Fibroblast of skin of scalp (primary cell): ENCODE measurements at regions not wholly inside any gene's neighbourhood (a gene's known extent, or its start where the extent isn't known, plus 50 kb on each side); places are given as distances from the start of the nearest gene placed in this dataset.

Source experiments
- DNase-seq: peaks from one replicate; pipeline ENCODE4 v3.0.0-alpha.2; 2013

DNA sequence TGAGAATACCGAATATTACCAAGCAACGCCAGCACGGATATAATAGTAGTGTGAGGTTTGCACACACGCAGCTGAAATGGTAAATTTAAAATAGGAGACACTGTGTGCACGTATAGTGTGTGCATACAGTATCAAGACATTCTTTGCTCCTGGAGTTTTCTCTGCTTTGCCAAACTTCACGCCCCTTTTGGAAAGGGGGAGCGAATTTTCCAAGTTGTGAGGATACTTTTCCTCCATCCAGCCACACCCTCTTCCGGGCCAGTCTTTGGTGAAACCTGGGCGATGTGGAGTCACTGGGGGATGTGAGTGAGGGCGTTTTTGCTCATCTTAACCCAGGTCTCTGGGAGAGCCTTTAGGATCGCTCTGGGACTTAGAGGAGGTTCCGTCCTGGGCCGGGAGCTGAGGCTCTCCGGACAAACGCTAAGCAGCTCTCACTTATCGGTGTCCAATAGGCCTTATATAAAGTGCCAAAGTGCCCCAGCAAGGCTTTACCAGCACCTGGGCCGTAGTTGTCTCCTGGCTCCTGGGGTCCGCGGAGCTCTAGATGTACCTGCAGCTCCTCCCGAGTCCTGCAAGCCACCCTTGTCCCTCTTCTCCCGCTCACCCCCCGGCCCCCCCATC is 160.0 kb upstream of the MKI67 start:
- no peak for DNase-seq

DNA sequence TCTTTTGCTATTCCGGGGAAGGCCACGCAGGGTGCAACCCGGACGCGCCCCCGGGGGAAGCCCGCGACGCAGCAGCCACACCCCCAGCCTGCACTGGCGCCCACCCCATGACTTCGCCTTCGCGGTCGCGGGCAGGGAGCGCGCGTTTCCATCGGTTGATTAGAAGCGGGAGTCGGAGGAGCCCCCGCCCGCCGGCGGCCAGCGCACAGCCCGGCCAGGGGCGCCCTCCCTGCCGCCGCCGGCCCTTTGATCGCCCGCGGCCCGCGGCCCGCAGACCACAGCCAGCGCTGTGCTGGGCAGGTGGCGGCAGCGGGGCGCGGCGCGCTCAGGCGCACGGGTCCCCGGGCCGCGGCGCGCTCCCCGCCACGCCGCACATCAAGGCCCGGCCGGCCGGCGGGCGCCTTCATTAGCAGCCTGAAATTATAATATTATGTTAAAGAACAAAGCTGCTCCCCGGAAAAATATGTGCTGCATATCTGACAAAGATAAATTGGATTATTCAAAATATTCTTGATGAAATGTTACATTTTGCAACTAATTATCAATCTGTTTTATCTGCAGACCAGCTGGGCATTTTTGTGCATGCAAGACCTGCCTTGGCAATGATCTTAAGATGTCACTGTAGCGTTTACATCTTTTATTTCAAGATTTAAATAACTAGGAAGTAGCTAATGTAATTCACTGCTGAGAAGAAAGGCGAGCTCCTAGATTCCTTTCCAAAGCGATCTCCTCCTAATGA is 160.7 kb upstream of the MKI67 start:
- no peak for DNase-seq

DNA sequence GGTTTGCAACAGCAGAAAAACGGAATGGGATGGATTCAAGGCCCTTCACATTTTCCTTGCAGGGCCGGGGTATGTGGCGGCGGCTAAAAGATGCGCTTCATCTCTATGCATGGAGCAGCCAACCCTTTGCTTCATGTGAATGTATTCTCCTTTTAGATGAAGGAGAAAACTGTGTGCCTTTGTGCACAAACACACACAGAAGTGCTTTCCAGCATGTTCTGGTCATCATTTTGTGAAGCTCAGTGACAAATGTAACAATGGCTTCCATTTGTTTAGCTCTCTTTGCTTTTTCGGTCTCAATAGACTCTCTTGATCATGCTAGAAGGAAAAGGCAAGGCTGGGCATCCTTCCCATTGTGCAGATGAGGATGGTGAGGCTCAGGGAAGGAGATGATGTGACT is 161.7 kb upstream of the MKI67 start:
- DNase-seq, result no peak

DNA sequence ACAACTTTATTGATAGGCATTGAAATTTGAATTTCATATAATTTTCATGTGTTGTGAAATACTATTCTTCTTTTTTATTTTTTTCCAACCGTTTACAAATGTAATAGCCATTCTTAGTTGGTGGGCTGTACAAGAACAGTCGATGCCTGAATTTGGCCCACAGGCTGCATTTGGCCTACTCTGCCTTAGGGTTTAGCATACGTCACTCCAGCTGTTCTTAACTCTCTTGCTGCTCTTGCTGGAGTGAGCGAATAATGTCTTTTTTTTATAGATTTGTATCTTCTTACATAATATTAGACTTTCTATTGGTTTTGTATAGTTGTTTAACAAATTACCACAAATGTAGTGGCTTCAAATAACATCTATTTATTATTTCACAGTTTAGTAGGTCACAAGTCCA is 163.4 kb upstream of the MKI67 start:
- DNase-seq, result no peak

DNA sequence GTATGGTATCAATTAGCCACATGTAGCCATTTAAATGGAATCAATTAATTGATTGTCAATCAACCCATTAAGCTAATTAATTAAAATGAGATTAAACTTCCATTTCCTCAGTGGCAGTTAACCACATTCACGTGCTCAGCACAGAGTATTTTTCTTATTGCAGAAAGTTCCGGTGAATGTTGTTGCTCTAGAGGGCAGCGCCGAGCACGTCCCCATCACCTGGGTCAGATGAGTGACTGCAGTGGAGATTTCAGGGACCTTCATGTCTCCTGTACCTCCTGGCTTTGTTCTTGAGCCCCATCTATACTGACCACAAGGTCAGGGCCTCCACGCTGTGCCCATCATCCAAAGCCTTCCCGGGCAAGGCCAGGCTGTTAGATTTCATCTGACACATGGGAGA is 168.8 kb upstream of the MKI67 start:
- DNase-seq, result no peak

DNA sequence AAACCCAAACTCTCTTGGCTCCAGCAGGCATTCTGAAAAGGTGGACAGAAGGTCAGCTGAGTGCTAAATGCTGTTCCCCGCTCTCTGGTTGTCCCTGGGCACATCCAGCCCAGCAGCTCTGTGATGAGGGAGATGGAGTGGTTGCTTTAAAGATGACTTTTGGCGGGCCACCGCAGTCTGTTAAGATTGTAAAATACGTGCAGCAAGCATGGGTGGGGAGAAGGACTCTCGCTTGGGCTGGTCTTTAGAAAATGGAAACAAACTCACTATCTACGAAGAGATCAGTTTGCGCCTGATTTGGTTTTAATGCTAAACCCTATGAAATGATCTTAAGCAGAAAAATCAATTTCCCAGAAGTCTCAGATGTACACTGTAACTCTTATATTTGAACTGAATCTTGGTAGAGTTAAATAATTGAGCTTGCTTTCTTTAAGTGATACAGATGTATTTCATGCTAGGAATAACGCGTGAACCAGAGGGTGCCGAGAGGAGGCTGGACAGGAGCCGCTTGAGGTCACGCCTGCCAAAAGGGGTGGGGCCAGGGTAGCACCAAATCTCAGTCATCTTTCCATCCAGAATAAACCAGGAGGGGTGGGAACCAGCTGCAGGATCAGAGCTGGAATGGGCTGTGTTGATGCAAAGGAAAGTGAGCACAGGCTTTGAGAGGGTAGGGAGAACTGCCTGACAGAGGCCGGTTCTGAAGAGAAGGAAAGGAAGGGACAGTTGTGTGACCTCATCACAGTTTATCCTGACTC is 170.2 kb upstream of the MKI67 start:
- no peak for DNase-seq

DNA sequence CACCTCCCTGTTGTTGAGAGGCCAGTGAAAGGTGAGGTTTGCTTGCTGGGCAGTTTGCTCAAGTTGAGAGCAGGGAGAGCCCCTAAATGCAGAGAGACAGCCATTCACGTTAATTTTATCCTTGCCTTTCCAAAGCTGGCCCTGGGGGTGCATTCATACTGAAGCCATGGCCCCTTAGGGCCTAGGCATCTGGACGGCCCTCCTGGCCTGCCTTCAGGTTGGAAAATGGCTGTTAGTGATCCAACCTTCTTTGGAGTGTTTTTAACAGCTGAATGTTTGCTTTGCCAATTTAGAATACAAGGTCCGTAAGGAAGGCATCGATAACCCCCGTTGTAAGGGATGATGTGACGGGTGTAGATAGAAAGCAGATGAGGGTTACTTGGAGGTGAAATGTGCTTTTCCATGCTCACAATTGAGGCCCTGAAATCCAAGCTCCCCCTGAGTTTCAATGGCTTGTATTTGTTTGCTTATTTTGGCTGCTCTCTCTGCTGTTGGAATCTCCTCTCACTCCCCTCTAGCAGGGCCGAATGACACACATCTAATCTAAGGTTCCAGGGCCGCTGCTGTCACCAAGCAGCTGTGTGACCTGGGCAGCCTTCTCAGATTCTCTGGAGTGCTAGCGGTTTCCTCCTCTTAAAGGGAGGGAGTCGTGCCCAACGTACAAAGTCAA is 171.6 kb upstream of the MKI67 start:
- no peak for DNase-seq

DNA sequence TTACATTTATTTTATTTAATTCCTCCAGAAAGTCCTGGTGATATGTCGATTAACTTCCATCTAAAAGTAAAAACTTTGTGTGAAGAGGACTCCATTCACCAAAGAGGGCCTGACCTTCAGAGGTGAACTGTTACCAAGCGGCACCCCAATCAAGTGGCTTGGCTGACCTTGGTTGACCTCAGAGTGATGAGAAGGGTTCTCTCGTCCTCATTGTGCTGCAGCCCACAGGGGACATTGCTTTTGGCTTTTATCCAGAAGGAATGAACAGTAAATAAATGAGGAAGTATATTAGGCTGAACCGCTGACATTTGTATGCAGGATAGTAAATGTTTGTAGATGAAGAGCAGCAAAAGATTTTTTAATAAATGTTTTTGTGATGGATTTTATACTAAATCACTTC is 172.4 kb upstream of the MKI67 start:
- DNase-seq, result no peak

DNA sequence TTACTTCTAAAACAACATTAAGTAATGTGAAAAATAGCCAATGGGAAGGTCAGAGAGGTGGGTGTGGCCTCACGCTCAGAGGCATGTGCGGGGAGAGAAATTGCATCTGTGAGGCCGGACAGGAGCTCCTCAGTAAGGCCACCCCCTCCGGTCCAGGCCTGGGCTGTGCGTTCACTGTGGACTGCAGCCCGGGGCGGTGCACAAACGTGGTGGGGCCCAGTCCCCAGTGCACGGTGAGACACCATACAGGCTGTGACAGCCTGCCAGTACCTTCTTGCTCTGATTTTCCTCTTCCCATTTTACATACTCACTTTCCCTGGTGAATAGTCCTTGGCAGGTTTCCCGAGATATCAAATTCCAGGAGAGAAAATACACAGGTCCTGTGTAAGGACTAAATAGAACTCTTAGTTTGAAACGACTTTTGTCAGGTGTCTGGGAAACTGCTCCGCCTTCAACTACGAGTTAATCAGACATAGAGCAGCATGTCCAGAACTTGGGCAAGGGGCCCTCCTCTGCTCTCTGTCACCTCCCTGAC is 174.1 kb upstream of the MKI67 start:
- no peak for DNase-seq

DNA sequence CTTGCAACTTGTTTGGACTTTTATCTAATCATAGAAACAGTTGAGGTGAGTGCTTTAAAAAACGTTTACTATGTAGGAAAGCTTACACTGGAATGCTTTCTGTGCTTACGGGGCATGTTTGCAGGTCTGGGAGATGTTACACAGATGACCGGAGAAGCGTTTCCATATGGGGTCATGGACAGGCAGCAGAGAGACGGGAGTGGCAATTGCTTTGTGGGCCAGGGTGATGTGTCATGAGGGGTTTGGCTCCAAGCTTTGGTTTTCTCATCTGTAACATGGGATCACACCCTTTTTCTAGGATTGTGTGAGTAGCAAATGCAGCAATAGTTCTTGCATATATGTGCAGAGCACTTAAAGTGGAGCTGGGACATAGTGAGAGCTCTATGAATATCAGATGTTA is 174.8 kb upstream of the MKI67 start:
- no peak for DNase-seq

DNA sequence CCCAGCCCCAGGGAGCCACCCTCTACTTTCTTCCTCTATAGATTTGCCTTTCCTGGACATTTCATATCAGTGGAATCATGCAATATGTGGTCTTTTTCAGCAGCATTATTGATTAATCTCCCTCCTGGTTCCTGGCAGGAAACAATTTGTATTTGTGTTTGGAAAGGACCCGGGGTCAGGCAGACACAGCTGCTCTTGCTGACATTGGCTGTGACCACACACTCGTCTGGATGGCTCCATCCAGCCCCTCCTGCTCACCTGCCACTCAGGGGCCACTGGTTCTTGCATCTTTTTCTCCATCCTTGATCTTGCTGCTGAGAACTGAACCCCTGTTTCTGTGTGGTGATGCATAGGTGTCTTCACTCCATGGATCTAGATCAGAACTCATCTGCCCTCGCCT is 176.6 kb upstream of the MKI67 start:
- DNase-seq, result no peak

DNA sequence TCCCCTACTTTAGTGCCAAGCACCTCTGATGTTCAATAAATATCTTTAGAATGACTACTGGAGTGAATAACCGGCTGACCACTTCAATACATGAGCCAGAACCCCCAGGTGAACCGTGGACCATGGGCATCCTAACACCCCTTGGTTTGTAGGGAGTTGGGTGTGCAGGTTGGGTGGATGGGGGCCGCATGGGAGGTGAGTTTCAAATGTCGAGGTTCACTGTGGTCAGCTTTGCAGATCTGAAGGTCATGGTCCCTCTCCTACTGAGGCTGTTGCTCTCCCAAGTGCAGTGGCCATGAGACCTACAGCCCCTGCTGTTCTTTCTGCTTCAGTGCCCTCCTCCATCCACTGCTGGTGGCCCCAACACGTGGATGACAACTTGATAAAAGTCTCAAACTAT is 178.0 kb upstream of the MKI67 start:
- no peak for DNase-seq

DNA sequence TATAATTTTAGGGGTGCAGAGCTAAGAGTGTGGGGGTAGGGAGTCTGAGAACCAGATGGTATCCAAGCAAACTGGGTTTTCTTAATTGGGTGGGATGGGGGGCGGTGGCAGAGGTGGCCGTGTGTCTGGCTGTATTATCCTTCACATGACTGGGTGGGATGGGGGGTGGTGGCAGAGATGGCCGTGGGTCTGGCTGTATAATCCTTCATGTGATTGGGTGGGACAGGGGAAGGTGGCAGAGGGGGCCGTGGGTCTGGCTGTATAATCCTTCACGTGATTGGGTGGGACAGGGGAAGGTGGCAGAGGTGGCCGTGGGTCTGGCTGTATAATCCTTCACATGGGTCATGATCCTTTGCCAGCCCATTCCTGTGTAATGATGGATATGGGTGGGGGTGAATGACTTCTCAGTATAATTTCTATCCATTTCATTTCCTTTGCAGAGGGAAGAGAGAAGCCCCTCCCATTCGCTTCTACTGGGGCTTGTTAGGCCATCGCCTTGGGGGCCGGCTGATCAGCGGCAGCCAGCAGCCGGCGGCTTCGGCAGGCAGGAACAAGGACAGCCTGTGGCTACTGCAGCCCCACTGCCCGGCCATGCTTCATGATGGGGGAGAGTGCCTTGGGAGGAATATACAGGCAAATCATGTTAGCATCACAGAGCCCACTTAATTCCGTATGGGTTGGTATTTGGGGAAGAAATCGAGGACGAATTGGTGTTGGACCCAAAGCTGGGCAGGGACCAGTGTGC is 179.6 kb upstream of the MKI67 start:
- DNase-seq, result no peak

DNA sequence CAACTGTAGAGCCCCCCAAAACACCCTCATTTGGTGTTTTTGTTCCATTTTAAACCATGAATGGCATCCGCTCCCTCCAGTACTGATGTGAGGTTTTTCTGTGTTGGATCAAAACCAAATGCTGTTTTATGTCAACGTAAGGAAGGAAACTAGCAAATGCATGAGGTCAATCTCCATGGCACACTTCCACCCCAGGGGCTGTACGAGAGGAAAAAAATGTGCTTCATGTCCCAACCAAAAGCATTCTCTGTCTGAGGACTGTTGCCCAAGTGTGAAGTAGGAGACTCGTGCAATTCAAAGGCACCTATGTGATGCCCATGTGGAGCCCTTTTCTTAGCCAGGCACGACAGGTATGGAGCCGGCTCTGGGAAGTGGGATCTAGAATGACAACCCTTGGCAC is 180.3 kb upstream of the MKI67 start:
- DNase-seq, result no peak

DNA sequence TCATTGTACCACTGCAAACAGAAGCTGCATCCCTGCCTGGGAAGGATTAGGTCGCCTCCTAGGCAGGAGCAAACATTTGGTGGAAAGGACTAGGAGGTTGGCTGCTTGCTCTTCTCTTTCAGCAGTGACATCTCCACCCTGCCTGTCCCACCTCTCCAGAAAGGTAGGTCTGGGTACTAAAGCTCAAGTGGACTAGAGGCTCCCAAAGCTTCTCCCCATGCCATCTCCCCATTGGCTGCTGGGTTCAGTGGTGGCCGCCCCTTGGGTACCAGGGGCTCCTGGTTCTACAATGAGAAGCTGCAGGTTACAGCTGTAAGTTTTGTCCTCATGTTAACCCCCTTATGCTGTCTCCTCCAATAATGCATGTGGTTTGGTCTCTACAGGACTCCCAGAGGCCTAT is 180.7 kb upstream of the MKI67 start:
- DNase-seq, result no peak

DNA sequence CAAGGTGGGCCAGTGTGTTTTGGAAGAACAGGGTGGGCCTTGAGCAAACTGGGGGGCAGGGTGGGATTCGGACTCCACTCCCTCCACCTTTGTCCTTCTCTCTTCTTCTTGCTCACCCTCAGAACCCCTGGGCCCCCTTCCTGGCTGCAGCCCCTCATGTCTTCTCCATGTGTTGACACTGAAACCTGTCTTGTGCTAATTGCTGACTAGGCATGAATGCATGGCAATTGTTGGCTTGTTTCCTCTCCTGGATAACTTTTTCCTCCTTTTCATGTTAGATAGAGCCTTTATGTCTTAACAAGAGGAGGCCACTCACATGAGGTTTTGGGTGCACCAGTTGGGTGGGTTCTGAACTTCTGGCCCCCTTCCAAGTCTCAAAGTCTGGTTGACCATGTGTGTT is 181.6 kb upstream of the MKI67 start:
- no peak for DNase-seq

DNA sequence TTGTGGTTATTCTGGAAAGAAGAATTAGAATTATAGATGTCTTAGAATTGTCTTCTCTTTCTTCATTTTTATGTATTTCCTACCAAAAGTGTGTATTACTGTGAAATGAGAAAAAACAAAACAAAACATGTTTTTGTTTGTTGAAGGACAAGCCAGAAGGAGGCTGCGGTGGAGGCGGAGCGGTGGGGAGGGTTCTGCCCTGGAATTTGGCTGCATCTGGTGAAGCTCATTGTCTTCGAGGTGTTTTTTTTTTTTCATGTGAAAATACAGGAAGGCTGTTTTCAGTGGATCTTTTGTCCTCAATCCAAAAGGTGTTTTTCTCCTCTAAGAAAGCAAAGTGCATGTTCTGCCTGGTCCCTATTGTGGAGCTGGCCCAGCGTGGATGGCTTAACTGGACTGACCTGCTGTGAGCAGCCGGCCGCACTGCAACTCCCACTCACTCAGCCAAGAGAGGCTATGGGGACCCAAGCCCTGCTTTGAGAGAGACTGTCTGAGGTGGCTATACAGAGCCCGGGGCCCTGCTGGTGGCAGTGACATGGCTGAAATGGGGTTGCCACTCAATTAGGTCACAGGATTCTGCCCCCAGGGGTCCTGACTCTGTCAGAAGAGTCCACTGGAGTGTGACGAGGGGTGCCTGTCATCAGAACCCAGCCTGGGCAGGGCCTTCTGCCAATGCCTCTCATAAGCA is 184.9 kb upstream of the MKI67 start:
- DNase-seq, result no peak

DNA sequence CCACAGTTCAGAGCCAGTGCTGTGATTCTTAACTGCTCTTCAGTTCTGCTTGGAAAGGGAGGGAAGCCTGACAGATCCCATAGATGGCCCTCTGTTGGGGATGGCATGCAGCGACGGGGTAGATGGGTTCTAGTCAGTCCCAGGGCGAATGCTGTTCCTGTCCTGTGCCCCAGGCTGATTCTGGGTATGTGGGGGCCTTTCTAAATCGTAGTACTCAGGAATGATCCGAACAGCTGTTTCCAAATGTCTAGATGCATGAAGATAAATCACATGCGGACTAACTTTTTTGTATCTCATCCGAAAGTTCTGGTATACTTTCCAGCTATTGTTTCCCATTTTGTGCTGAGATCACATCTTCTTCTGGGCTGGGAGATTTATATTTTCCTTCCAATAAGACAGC is 186.0 kb upstream of the MKI67 start:
- DNase-seq, result no peak

DNA sequence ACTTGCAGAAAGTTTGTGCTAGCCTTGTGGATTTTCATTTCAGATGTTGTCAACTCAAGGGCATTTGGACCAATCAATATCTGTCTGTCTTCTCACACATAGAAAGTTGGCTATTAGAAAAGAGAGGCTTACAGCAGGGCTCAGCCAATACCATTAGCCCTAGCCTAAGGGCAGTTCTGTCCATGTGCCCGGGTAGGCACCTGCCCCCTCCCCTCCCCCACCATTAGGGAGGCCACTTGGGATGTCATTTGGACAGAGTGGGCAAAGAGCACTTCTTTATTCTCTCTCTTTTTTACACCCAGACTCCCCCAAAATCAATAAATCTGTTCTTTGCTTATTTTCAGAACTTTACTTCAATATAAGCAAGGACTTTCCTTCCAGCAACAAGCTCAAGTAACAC is 188.5 kb upstream of the MKI67 start:
- no peak for DNase-seq

DNA sequence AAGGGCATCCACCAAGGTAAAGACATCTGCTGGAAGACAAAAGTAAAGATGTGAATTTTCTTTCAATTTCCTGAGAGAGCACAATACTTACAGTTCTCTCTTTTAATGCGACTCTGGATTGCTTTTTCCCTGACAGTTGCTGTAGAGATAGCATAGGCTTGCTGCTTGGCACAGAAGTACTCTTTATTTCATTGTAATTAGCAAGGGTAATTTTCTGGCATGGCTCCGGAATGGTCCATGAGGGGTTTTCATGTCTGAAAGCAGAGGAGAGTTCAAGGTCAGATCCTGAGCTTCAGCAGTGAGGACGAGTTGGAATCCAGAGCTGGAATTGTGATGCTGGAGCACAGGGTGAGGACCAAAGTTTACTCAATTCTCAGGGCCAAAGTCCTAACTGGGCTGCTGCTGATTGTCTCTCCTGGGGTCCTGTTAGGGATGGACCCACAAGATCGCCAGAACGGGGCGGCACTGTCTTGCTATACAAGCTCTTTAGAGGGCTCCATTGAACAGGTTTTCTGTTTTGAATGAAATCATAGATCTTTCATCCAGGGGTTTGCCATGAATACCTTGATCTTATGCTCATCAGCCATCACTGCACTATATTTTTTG is 190.0 kb upstream of the MKI67 start:
- no peak for DNase-seq

DNA sequence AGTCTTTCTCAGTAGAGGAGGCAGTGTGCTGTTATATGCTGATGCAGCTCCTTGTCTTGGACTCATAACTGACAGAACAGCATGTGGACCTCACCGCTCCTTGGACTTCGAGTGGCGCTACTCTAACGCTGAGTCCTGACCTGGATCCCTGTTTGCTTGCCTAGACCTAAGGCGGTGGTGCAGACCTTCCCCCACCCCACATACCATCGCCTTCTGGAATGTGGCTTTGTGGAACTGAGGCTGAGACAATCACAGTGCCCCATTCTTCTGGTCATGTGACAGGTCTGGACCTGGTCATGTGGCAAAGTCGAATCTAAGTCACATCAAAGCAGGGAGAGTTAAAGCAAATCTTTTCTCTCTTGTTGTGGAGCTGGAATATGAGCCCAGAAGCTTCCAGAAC is 190.7 kb upstream of the MKI67 start:
- DNase-seq, result no peak
